PC-9 (cell line): ENCODE measurements at regions not wholly inside any gene's neighbourhood (a gene's known extent, or its start where the extent isn't known, plus 50 kb on each side); places are given as distances from the start of the nearest gene placed in this dataset.

Source experiments
- BruUV-seq: library from RNA; stranded (reverse); fragments of 400-500 nt; replicated peaks from 2 replicates; lab custom pipeline; 2021; lab: Mats Ljungman, UMichigan
- CTCF ChIA-PET: fragments of 300-600 bp; sonication (Branson Sonifier 250); formaldehyde crosslinking; loops from one replicate; lab custom pipeline; 2022; ENCODE audit warnings: antibody characterized with exemption; lab: Charles Lee
- POLR2A ChIA-PET: fragments of 300-600 bp; sonication (Branson Sonifier 250); formaldehyde crosslinking; loops from one replicate; lab custom pipeline; 2022; ENCODE audit warnings: antibody characterized with exemption; ENCODE audit not compliant: unreplicated experiment; lab: Charles Lee
- DNase-seq, 2 experiments: peaks; one replicate each; pipeline versions ENCODE4 v3.0.0 to v3.0.0-alpha.2; 2015 to 2022; ENCODE audit warnings: mixed read lengths in 1 of 2
- H2AFZ ChIP-seq: fragments of 200-600 bp; sonication (generic); 2 replicates; pipeline ENCODE4 v1.8.1; 2017; ENCODE audit warnings: antibody characterized with exemption
- H3F3A ChIP-seq: fragments of 200-600 bp; sonication (generic); 2 replicates; pipeline ENCODE4 v1.8.1; 2017; ENCODE audit warnings: antibody characterized with exemption, mild to moderate bottlenecking, low read depth; ENCODE audit not compliant: insufficient read depth
- H3K27ac ChIP-seq: fragments of 200-600 bp; sonication (generic); 2 replicates; pipeline ENCODE4 v1.6.1; 2016; ENCODE audit warnings: mixed run types
- H3K27me3 ChIP-seq: fragments of 200-600 bp; sonication (generic); 2 replicates; pipeline ENCODE4 v1.6.1; 2016; ENCODE audit warnings: low read depth, mixed run types; ENCODE audit not compliant: insufficient read depth
- H3K36me3 ChIP-seq: fragments of 200-600 bp; sonication (generic); 2 replicates; pipeline ENCODE4 v1.6.1; 2016; ENCODE audit warnings: low read depth, mixed run types
- H3K4me1 ChIP-seq: fragments of 200-600 bp; sonication (generic); replicated peaks from 2 replicates; pipeline ENCODE4 v1.6.1; 2016; ENCODE audit warnings: mixed run types; ENCODE audit not compliant: insufficient read depth
- H3K4me2 ChIP-seq: fragments of 200-600 bp; sonication (generic); 2 replicates; pipeline ENCODE4 v1.6.1; 2017; ENCODE audit warnings: mixed run types
- H3K4me3 ChIP-seq: fragments of 200-600 bp; sonication (generic); 2 replicates; pipeline ENCODE4 v1.6.1; 2016; ENCODE audit warnings: mixed run types
- H3K79me2 ChIP-seq: fragments of 200-600 bp; sonication (generic); 2 replicates; pipeline ENCODE4 v1.6.1; 2017; ENCODE audit warnings: low read depth, mixed run types
- H3K9me2 ChIP-seq: fragments of 200-600 bp; sonication (generic); 2 replicates; pipeline ENCODE4 v1.8.1; 2017; ENCODE audit warnings: mild to moderate bottlenecking; ENCODE audit not compliant: insufficient read depth
- H3K9me3 ChIP-seq: fragments of 200-600 bp; sonication (generic); 2 replicates; pipeline ENCODE4 v1.8.1; 2016; ENCODE audit warnings: low read depth; ENCODE audit not compliant: insufficient read depth
- H4K20me1 ChIP-seq: fragments of 200-600 bp; sonication (generic); 2 replicates; pipeline ENCODE4 v1.8.1; 2017; ENCODE audit not compliant: insufficient read depth
- CTCF ChIP-seq: fragments of 200-600 bp; sonication (generic); conservative IDR thresholded peaks from 2 replicates; pipeline ENCODE4 v1.6.1; 2017; ENCODE audit warnings: mixed run types, antibody characterized with exemption, mild to moderate bottlenecking, moderate library complexity
- EZH2 ChIP-seq: fragments of 200-600 bp; sonication (generic); IDR thresholded peaks from 2 replicates; pipeline ENCODE4 v1.8.0; 2017; ENCODE audit warnings: antibody characterized with exemption, low read depth
- intact Hi-C: fragments of 100-400 bp; cut with micrococcal nuclease; formaldehyde crosslinking; loops from one replicate; pipeline ENCODE4 v1.10.0; 2022; ENCODE audit not compliant: unreplicated experiment

- CTCF ChIA-PET, result interaction anchor here (0.6 to 1.5 kb wide), 7 partner anchors 30 to 255 kb away, joined by 3 to 6 read pairs (median 4); no protein-coding TSS in a partner anchor
- H3K79me2 ChIP-seq, result no peaks in the 10 kb centered on the region
- POLR2A ChIA-PET, result no interaction called here
- TF ChIP-seq CTCF (peak; percentile 69), EZH2 (no peak)
- no peaks in the 10 kb centered on the region for H3K36me3 ChIP-seq
- H2AFZ ChIP-seq, result no peak overlapping the region
- H4K20me1 ChIP-seq, result no peaks in the 10 kb centered on the region
- H3F3A ChIP-seq, result no peaks in the 10 kb centered on the region
- DNase-seq, result peak in 1 of 2 experiments; percentile 59
- BruUV-seq, result no TSS peak
- no peak overlapping the region for H3K27ac ChIP-seq
- H3K4me2 ChIP-seq, result no peak overlapping the region
- no peaks in the 10 kb centered on the region for H3K9me2 ChIP-seq
- H3K4me1 ChIP-seq, result 0 out of 2 replicates have a peak, but pooled peaks cover 10% of the 10 kb centered on the region
- no peak overlapping the region for H3K4me3 ChIP-seq
- no peaks in the 10 kb centered on the region for H3K27me3 ChIP-seq
- H3K9me3 ChIP-seq, result no peaks in the 10 kb centered on the region
- intact Hi-C loops, result loop anchor here (1.0 to 10.0 kb wide), 2 partner anchors 227 to 578 kb away; no protein-coding TSS in a partner anchor
Measured at GRCh38 chr11:19326499-19326898, 85.8 kb upstream of the E2F8 start.

- intact Hi-C loops, result loop anchor here (10.0 kb wide), 1 partner anchor 581 kb away; no protein-coding TSS in a partner anchor
- peak; percentile 46; the same call in 1 of the 2 replicates for TF ChIP-seq CTCF
- no peak for TF ChIP-seq EZH2
- Histone ChIP-seq H3K27ac (no peak overlapping the region), H3F3A (no peaks in the 10 kb centered on the region), H3K27me3 (no peaks in the 10 kb centered on the region), H2AFZ (no peak overlapping the region), H3K4me1 (0 out of 2 replicates have a peak, but pooled peaks cover 10% of the 10 kb centered on the region), H3K4me3 (no peak overlapping the region), H3K36me3 (no peaks in the 10 kb centered on the region), H3K4me2 (no peak overlapping the region), H3K9me3 (no peaks in the 10 kb centered on the region), H4K20me1 (no peaks in the 10 kb centered on the region), H3K79me2 (no peaks in the 10 kb centered on the region), H3K9me2 (no peaks in the 10 kb centered on the region)
- ChIA-PET CTCF (interaction anchor here (1.1 kb wide), 1 partner anchor 105 kb away, joined by 3 read pairs; no protein-coding TSS in a partner anchor), POLR2A (no interaction called here)
- BruUV-seq, result no TSS peak
- DNase-seq, result no peak
Measured at GRCh38 chr11:19323502-19323901, 82.8 kb upstream of the E2F8 start.

- H3K9me2 ChIP-seq, result no peaks in the 10 kb centered on the region
- H2AFZ ChIP-seq, result no peak overlapping the region
- no peak overlapping the region for H3K4me3 ChIP-seq
- H3F3A ChIP-seq, result no peaks in the 10 kb centered on the region
- no peak for DNase-seq
- no peaks in the 10 kb centered on the region for H3K4me1 ChIP-seq
- no TSS peak for BruUV-seq
- H3K9me3 ChIP-seq, result no peaks in the 10 kb centered on the region
- H3K79me2 ChIP-seq, result no peaks in the 10 kb centered on the region
- no peaks in the 10 kb centered on the region for H4K20me1 ChIP-seq
- H3K27ac ChIP-seq, result no peak overlapping the region
- ChIA-PET POLR2A (no interaction called here), CTCF (no interaction called here)
- TF ChIP-seq CTCF, result no peak
- no peak for TF ChIP-seq EZH2
- no peaks in the 10 kb centered on the region for H3K36me3 ChIP-seq
- intact Hi-C loops, result loop anchor here (10.0 kb wide), 1 partner anchor 583 kb away; no protein-coding TSS in a partner anchor
- H3K27me3 ChIP-seq, result no peaks in the 10 kb centered on the region
- H3K4me2 ChIP-seq, result no peak overlapping the region
Measured at GRCh38 chr11:19321351-19321750, 80.6 kb upstream of the E2F8 start.
